DOHH2 (cell line): ENCODE measurements at regions not wholly inside any gene's neighbourhood (a gene's known extent, or its start where the extent isn't known, plus 50 kb on each side); places are given as distances from the start of the nearest gene placed in this dataset.

Experiments
- H3F3A ChIP-seq: fragments of 200-600 bp; sonication (generic), shearing (Covaris generic); 2 replicates; pipeline ENCODE4 v1.6.0; 2016; ENCODE audit warnings: antibody characterized with exemption, mild to moderate bottlenecking; ENCODE audit not compliant: control insufficient read depth, insufficient read depth
- H3K27ac ChIP-seq: fragments of 200-600 bp; sonication (generic); 2 replicates; pipeline ENCODE4 v1.5.1; 2014; ENCODE audit warnings: low read depth, mild to moderate bottlenecking, low read length, moderate library complexity
- H3K27me3 ChIP-seq: fragments of 200-600 bp; sonication (generic); 2 replicates; pipeline ENCODE4 v1.6.1; 2014; ENCODE audit warnings: mild to moderate bottlenecking, low read length, mixed read lengths; ENCODE audit not compliant: control insufficient read depth
- H3K36me3 ChIP-seq: fragments of 200-600 bp; sonication (generic); 2 replicates; pipeline ENCODE4 v1.6.1; 2014; ENCODE audit warnings: mild to moderate bottlenecking, low read length, moderate library complexity, mixed read lengths; ENCODE audit not compliant: control insufficient read depth
- H3K4me1 ChIP-seq: fragments of 200-600 bp; sonication (generic); 2 replicates; pipeline ENCODE4 v1.6.1; 2014; ENCODE audit warnings: mild to moderate bottlenecking, low read length, mixed read lengths; ENCODE audit not compliant: control insufficient read depth
- H3K4me2 ChIP-seq: fragments of 200-600 bp; sonication (generic); 2 replicates; pipeline ENCODE4 v1.6.0; 2014; ENCODE audit warnings: mild to moderate bottlenecking, low read length, moderate library complexity
- H3K4me3 ChIP-seq: fragments of 200-600 bp; sonication (generic); 2 replicates; pipeline ENCODE4 v1.5.1; 2014; ENCODE audit warnings: mild to moderate bottlenecking, low read length, mixed read lengths
- H3K79me2 ChIP-seq: fragments of 200-600 bp; sonication (generic); 2 replicates; pipeline ENCODE4 v1.6.1; 2014; ENCODE audit warnings: mild to moderate bottlenecking, low read length, mixed read lengths; ENCODE audit not compliant: control insufficient read depth
- H3K9me2 ChIP-seq: fragments of 200-600 bp; sonication (generic); replicated peaks from 2 replicates; pipeline ENCODE4 v1.6.1; 2014; ENCODE audit warnings: mild to moderate bottlenecking, low read length, mixed read lengths; ENCODE audit not compliant: control insufficient read depth
- H3K9me3 ChIP-seq: fragments of 200-600 bp; sonication (generic); 2 replicates; pipeline ENCODE4 v1.6.1; 2014; ENCODE audit warnings: antibody characterized with exemption, low read length, mixed read lengths; ENCODE audit not compliant: control insufficient read depth, insufficient read depth
- H4K20me1 ChIP-seq: fragments of 200-600 bp; sonication (generic); 2 replicates; pipeline ENCODE4 v1.6.0; 2014; ENCODE audit warnings: low read depth, mild to moderate bottlenecking, antibody characterized with exemption, low read length, moderate library complexity; ENCODE audit not compliant: control insufficient read depth, insufficient read depth
- EZH2phosphoT487 ChIP-seq: fragments of 200-600 bp; sonication (generic); IDR thresholded peaks from 2 replicates; pipeline ENCODE4 v1.6.1; 2017; ENCODE audit warnings: borderline replicate concordance, mild to moderate bottlenecking, antibody characterized with exemption, low read length, moderate library complexity, mixed read lengths
- TF ChIP-seq, protein P1 (sequence below): fragments of 200-600 bp; sonication (generic); IDR thresholded peaks from one replicate; pipeline ENCODE4 v1.5.1; 2014; ENCODE audit warnings: antibody characterized with exemption, mild to moderate bottlenecking, low read depth, low read length; ENCODE audit not compliant: poor library complexity, severe bottlenecking

DNA sequence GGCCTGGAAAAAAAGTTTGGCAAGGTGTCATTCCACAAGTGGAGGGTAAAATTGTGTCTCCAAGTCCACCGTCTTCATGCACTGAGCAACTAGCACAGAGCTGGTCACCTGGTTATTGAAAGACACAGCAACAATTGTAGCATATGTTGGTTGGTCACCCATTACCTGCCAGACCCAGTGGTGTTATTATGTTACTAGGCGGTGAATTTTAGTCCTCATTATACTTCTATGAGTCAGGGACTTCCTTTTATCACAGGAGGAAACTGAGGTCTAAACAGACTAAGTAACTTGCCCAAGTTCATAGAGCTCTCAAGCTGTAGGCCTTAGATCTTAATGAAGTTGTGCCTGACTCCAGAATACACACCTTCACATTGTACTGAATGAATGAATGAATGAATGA, 94.9 kb upstream of the VANGL1 start:
- TF ChIP-seq, protein P1, sequence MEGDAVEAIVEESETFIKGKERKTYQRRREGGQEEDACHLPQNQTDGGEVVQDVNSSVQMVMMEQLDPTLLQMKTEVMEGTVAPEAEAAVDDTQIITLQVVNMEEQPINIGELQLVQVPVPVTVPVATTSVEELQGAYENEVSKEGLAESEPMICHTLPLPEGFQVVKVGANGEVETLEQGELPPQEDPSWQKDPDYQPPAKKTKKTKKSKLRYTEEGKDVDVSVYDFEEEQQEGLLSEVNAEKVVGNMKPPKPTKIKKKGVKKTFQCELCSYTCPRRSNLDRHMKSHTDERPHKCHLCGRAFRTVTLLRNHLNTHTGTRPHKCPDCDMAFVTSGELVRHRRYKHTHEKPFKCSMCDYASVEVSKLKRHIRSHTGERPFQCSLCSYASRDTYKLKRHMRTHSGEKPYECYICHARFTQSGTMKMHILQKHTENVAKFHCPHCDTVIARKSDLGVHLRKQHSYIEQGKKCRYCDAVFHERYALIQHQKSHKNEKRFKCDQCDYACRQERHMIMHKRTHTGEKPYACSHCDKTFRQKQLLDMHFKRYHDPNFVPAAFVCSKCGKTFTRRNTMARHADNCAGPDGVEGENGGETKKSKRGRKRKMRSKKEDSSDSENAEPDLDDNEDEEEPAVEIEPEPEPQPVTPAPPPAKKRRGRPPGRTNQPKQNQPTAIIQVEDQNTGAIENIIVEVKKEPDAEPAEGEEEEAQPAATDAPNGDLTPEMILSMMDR: no peak
- no peak for TF ChIP-seq EZH2phosphoT487
- Histone ChIP-seq H3K9me3 (no peaks in the 10 kb centered on the region), H3K36me3 (no peaks in the 10 kb centered on the region), H3K4me3 (no peak overlapping the region), H3K4me1 (no peaks in the 10 kb centered on the region), H3K27ac (no peak overlapping the region), H3K9me2 (no peaks in the 10 kb centered on the region; the same call in 1 of the 2 replicates), H3K79me2 (no peaks in the 10 kb centered on the region), H3K4me2 (no peak overlapping the region), H4K20me1 (no peaks in the 10 kb centered on the region), H3F3A (no peaks in the 10 kb centered on the region), H3K27me3 (no peaks in the 10 kb centered on the region; the same call in 1 of the 2 replicates)

- no peaks in the 10 kb centered on the region; the same call in 1 of the 2 replicates for H3K9me2 ChIP-seq
- no peaks in the 10 kb centered on the region for H3K79me2 ChIP-seq
- no peaks in the 10 kb centered on the region for H3K4me1 ChIP-seq
- H3K27ac ChIP-seq: no peak overlapping the region
- no peak overlapping the region for H3K4me3 ChIP-seq
- no peaks in the 10 kb centered on the region; the same call in 1 of the 2 replicates for H3K27me3 ChIP-seq
- H3K36me3 ChIP-seq: no peaks in the 10 kb centered on the region
- H4K20me1 ChIP-seq: no peaks in the 10 kb centered on the region
- no peaks in the 10 kb centered on the region for H3F3A ChIP-seq
- H3K9me3 ChIP-seq: no peaks in the 10 kb centered on the region
- no peak overlapping the region for H3K4me2 ChIP-seq
- TF ChIP-seq, protein P1: peak; percentile 11
- TF ChIP-seq EZH2phosphoT487: no peak
These were observed 95.7 kb upstream of the VANGL1 start for GRCh38 chr1:115545791-115546733.

DNA sequence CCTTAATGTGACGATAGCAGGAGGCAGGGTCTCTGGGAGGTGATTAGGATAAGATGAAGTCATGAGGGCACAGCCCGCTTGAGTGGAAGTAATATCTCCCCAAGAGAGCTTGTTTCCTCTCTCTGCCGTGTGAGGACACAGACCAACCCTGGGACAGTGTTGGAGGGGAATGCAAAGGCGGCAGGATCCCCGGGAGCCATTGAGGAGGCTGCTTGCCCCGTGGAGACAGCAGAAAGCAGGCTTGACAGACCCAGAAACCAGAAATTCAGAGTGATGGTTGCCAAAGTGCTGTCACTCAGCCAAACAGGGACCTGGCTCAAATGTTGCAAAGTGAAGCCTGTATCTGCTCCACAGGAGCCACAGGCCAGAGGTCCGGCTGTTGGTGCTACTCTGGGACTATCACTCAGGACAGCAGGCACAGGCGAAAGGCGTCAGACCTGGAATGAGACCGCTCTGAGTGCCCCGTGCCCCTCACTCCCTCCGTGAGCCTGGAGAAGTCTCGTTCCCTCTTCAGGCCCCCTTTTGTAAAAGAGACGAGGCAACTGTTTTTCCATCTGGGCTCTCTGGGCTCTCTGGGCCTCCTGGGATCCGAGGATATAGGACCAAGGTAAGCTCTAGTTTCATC, 96.6 kb upstream of the VANGL1 start:
- H3K9me2 ChIP-seq: no peaks in the 10 kb centered on the region; the same call in 1 of the 2 replicates
- no peak overlapping the region for H3K27ac ChIP-seq
- H3K4me3 ChIP-seq: no peak overlapping the region
- H3K79me2 ChIP-seq: no peaks in the 10 kb centered on the region
- H3K4me2 ChIP-seq: no peak overlapping the region
- no peaks in the 10 kb centered on the region; the same call in 1 of the 2 replicates for H3K27me3 ChIP-seq
- H4K20me1 ChIP-seq: no peaks in the 10 kb centered on the region
- no peaks in the 10 kb centered on the region for H3K9me3 ChIP-seq
- H3K4me1 ChIP-seq: no peaks in the 10 kb centered on the region
- no peaks in the 10 kb centered on the region for H3F3A ChIP-seq
- TF ChIP-seq, protein P1: no peak
- no peak for TF ChIP-seq EZH2phosphoT487
- H3K36me3 ChIP-seq: no peaks in the 10 kb centered on the region
